IPS-15b (cell line): ENCODE measurements at regions not wholly inside any gene's neighbourhood (a gene's known extent, or its start where the extent isn't known, plus 50 kb on each side); places are given as distances from the start of the nearest gene placed in this dataset.

Source experiments
- H3K27me3 ChIP-seq: one replicate; pipeline ENCODE4 v1.6.1; 2013; ENCODE audit warnings: low read length; ENCODE audit not compliant: control insufficient read depth, insufficient read depth
- H3K36me3 ChIP-seq: one replicate; pipeline ENCODE4 v1.6.1; 2013; ENCODE audit warnings: low read length; ENCODE audit not compliant: control insufficient read depth, insufficient read depth
- H3K4me1 ChIP-seq: one replicate; pipeline ENCODE4 v1.6.1; 2013; ENCODE audit warnings: mild to moderate bottlenecking, low read length; ENCODE audit not compliant: control insufficient read depth, insufficient read depth
- H3K4me3 ChIP-seq: one replicate; pipeline ENCODE4 v1.5.1; 2013; ENCODE audit warnings: low read depth, low read length
- H3K9ac ChIP-seq: one replicate; pipeline ENCODE4 v1.6.1; 2013; ENCODE audit warnings: low read depth, mild to moderate bottlenecking, low read length
- H3K9me3 ChIP-seq: one replicate; pipeline ENCODE4 v1.6.1; 2013; ENCODE audit warnings: mild to moderate bottlenecking, low read length; ENCODE audit not compliant: control insufficient read depth, insufficient read depth

- no peaks in the 10 kb centered on the region for H3K9me3 ChIP-seq
- no peaks in the 10 kb centered on the region for H3K4me1 ChIP-seq
- no peak overlapping the region for H3K4me3 ChIP-seq
- no peaks in the 10 kb centered on the region for H3K27me3 ChIP-seq
- H3K9ac ChIP-seq: no peak overlapping the region
- no peaks in the 10 kb centered on the region for H3K36me3 ChIP-seq
Observed at GRCh38 chr9:95607507-95607906, 90.7 kb upstream of the PTCH1 start.

GRCh38 chr9:95606489-95607350 lies 89.9 kb upstream of the PTCH1 start:
- H3K4me1 ChIP-seq: no peaks in the 10 kb centered on the region
- H3K9ac ChIP-seq: no peak overlapping the region
- H3K9me3 ChIP-seq: no peaks in the 10 kb centered on the region
- H3K27me3 ChIP-seq: no peaks in the 10 kb centered on the region
- no peak overlapping the region for H3K4me3 ChIP-seq
- H3K36me3 ChIP-seq: no peaks in the 10 kb centered on the region

DNA sequence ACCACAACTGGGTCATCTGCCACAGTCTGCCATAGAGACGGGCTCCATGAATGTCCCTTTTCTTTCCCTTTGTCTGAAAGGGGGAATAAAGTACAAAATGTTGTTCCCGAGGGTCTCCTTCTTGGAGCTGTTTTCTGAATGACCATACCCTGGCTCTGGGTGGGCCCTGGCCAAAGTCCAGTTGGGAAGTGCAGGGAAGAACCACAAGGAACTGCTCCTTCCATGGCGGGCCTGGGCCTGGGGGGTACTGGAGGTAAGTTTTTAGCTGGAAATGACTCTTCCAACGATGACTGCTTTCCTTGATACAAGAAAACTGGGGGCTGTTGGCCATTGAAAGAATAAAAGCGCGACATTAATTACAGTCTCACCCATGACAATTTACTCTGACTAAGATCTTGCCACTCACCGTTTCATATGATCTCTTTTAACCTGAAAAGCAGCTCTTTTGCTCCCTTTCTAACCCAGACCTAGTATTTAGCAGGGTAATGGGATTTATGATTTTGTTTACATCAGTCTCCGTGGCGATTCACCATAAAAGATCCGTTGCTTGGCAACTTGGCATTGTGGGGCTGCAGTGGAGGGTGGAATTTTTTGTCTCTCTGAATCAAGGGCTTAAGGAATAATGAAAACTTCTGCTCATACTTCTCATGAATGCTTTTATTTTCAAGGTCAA lies 89.2 kb upstream of the PTCH1 start:
- Histone ChIP-seq H3K4me3 (no peak overlapping the region), H3K9ac (no peak overlapping the region), H3K4me1 (no peaks in the 10 kb centered on the region), H3K9me3 (no peaks in the 10 kb centered on the region), H3K27me3 (no peaks in the 10 kb centered on the region), H3K36me3 (no peaks in the 10 kb centered on the region)

GRCh38 chr9:95605101-95605500 lies 88.3 kb upstream of the PTCH1 start:
- H3K4me1 ChIP-seq: no peaks in the 10 kb centered on the region
- H3K9me3 ChIP-seq: no peaks in the 10 kb centered on the region
- H3K4me3 ChIP-seq: no peak overlapping the region
- no peaks in the 10 kb centered on the region for H3K27me3 ChIP-seq
- H3K9ac ChIP-seq: no peak overlapping the region
- no peaks in the 10 kb centered on the region for H3K36me3 ChIP-seq

DNA sequence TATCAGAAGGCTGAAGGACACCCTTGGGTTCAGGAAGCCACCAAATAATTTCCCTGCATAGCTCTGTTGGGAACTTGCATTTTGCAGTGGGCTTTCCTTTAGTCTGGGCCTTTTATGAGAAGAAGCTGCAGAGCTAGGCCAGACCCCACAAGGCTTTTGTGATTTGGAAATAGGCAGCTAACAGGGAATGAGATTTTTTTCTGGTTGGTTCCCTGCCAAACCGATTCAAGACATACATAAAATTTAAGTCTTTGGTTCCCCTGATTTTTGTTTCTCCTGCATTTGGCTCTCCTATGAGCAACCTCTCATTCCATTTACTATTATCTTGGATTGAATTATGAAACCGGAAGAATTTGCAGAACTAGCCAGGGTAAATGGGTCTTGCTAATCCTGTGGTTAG lies 81.5 kb upstream of the PTCH1 start:
- H3K4me1 ChIP-seq: no peaks in the 10 kb centered on the region
- H3K9ac ChIP-seq: no peak overlapping the region
- H3K9me3 ChIP-seq: no peaks in the 10 kb centered on the region
- H3K36me3 ChIP-seq: no peaks in the 10 kb centered on the region
- no peak overlapping the region for H3K4me3 ChIP-seq
- H3K27me3 ChIP-seq: no peaks in the 10 kb centered on the region

DNA sequence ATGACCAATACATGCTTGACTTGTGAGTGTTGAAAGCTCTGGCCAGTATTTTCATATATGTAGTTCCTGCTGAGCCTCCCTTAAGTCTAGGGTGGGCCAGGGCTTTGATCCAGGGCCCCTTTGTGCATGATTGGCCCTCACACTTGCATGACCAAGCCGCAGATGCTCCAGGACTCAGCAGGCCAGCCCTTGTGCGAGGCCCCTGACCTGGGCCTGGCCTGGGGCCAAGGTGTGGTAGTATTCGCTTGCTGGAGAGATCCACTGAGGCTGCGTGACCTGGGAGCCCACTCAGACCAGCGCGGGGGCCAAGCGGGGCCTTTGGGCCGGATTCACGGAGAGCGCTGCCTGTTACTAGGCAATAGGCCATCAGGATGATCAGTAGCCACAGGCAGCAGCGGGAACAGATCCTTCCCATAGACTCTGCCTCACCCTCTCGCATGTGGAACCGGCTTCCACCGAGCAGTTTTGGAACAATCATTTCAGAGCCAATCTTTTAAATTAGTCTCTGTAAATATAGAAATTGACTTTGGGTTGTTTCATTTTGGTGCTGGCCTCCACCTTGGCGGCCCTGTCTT lies 79.0 kb upstream of the PTCH1 start:
- no peak overlapping the region for H3K9ac ChIP-seq
- H3K4me1 ChIP-seq: no peaks in the 10 kb centered on the region
- no peaks in the 10 kb centered on the region for H3K36me3 ChIP-seq
- no peak overlapping the region for H3K4me3 ChIP-seq
- no peaks in the 10 kb centered on the region for H3K9me3 ChIP-seq
- H3K27me3 ChIP-seq: no peaks in the 10 kb centered on the region

GRCh38 chr9:95592931-95593330 lies 76.2 kb upstream of the PTCH1 start:
- H3K9ac ChIP-seq: no peak overlapping the region
- no peaks in the 10 kb centered on the region for H3K27me3 ChIP-seq
- H3K4me1 ChIP-seq: no peaks in the 10 kb centered on the region
- no peak overlapping the region for H3K4me3 ChIP-seq
- no peaks in the 10 kb centered on the region for H3K36me3 ChIP-seq
- H3K9me3 ChIP-seq: no peaks in the 10 kb centered on the region

DNA sequence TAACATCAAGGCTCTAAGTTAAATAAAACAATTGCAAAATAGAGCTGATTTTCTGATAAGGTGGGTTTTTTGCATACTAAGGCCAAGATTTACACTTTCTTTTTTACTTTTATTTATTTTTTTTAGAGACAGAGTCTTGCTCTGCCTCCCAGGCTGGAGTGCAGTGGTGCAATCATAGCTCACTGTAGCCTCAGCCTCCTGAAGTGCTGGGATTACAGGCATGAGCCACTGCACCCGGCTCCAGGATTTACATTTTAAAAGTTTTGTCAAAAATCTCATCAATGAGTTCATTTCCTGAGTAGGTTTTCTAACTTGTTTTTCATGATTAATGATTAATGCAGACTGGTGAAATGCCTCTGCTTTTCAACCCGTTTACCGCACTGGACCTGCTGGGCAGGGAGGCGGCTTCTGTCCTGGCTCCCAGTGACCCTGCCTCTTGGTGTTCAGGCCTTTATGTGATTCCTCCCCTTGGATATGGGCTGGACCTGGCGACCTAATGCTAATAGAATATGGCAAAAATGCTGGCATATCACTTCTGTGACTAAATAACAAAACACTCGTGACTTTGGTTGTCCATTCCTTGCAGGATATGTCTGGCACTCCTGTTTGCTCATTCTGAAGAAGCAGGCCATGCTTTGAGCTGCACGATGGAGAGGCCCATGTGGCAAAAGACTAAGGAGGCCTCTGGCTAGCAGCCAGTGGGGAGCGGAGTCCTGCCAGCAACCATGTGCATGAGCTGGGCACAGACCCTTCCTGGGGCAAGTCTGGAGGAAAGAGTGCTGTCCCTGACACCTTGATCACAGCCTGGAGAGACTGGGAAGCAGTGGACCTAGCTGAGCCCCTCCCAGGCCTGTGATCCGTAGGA lies 72.2 kb upstream of the PTCH1 start:
- Histone ChIP-seq H3K9me3 (no peaks in the 10 kb centered on the region), H3K4me1 (peaks cover 1% of the 10 kb centered on the region), H3K36me3 (no peaks in the 10 kb centered on the region), H3K9ac (no peak overlapping the region), H3K4me3 (no peak overlapping the region), H3K27me3 (peaks cover 3% of the 10 kb centered on the region)

DNA sequence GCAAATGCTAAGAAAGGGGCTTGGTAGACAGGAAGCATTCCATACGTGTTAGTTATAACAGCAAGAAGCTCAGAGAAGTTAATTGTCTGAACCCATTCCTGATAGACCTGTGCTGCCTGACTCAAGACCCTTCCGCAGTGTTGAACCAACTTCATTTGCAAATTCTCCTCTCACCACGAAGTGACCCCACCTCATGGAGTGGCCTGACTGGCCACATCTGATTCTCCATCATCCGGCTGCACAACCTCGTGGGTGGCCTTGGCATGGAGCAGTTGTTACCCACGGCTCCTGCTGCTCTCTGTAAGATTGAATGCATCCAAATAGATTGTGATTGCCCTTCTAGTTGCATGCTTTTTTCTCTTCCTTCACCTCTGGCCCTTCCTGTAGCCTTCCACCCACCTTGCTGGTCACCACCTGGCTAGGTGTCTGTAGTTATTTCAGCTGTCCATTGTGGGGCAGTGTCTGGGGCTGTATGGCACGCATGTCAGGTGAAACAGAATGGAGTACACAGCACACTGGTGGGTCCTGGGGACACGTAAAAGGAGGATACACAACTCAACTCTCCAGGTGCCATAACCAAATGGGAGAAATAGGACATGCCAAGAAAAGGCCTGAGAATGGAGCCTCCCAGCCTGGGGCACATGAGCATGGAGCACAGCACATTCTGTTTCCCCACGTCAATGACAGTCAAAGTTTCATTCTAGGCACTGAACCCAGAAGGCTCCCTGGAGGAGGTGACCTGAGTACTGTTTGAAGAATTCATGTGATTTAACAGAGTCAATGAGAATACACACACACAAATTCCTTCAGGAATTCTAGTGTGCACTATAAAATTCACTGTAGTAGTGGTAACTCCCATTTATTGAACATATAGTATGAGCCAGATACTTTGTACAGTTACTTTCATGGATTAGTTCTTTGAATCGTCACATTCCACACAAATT lies 70.5 kb upstream of the PTCH1 start:
- Histone ChIP-seq H3K4me3 (no peak overlapping the region), H3K27me3 (peaks cover 3% of the 10 kb centered on the region), H3K4me1 (peaks cover 5% of the 10 kb centered on the region), H3K9ac (no peak overlapping the region), H3K9me3 (no peaks in the 10 kb centered on the region), H3K36me3 (no peaks in the 10 kb centered on the region)

GRCh38 chr9:95586326-95586725 lies 69.6 kb upstream of the PTCH1 start:
- Histone ChIP-seq H3K9me3 (no peaks in the 10 kb centered on the region), H3K4me3 (no peak overlapping the region), H3K9ac (no peak overlapping the region), H3K4me1 (peaks cover 10% of the 10 kb centered on the region), H3K27me3 (peaks cover 3% of the 10 kb centered on the region), H3K36me3 (no peaks in the 10 kb centered on the region)
